HUDEP-2 (cell line): ENCODE measurements at regions not wholly inside any gene's neighbourhood (a gene's known extent, or its start where the extent isn't known, plus 50 kb on each side); places are given as distances from the start of the nearest gene placed in this dataset.

ENCODE experiments used
- DNase-seq, 76 experiments: peaks; one replicate each; lab custom pipeline; 2025; ENCODE audit not compliant: unreplicated experiment in 76 of 76; lab: John Stamatoyannopoulos, UW

GRCh38 chr9:32698706-32699277, 63.3 kb upstream of the TAF1L start:
- DNase-seq, result no peak

- no peak for DNase-seq
These were observed 66.0 kb upstream of the TAF1L start for GRCh38 chr9:32701321-32702022.

DNA sequence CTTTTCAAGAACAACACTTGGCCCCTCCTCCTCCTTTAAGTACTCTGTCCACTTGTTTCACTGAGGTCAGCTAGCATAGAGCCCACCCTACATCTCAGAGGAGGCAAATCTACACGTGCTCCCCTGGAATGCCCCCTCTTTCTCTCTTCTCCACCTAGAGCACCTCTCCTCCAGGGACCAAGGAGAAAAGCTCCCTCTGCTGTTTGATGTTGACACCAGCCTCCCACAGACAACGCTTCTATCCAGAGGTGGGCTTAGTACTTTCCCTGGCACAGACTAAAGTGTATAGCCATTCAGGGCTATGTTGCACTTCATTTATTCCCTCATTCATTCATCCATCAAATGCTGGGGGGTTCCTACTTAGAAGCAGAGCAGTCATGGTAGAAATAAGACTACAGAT, 68.2 kb upstream of the TAF1L start:
- no peak for DNase-seq

- DNase-seq, result peak in 1 of 76 experiments; percentile 3
These were observed 68.9 kb upstream of the TAF1L start for GRCh38 chr9:32704343-32704742.

DNA sequence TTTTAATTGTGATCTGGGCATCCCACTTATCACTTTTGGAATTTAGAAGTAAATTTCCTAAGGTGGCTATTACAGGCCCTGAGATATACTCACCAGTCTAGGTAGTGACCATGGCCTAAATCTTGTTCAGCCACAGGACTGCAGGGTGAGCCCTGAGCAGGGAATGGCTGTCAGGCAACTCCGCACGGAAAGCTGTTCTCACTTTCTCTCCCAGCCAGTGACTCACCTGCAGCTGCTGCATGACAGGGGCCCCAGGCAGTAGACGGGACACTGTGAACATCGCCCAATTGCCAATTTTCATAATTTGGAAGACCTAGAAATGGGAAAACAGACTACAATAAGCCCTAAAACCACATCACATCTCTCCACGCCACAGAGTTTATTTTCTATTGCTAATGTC, 69.6 kb upstream of the TAF1L start:
- DNase-seq, result no peak

- DNase-seq, result peak in 48 of 76 experiments; percentile 1 to 68 (median 22)
These were observed 70.7 kb upstream of the TAF1L start for GRCh38 chr9:32706004-32706724.

DNA sequence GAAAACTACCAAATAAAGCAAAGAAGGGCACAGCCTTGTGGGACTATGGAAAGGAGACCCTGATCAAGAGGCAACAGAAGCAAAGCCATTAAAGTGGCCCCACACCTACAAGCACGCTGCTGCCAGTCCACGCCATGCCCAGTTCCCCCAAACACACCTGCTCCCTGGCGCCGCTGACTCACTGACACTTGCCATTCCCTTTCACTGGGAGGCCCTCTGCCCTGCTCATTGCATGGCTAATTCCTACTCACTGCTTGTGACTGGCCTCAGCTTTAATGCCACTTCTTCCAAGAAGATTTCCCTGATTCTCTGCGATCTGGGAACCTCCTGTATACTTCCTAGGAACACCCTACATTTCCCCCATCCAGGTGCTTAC, 71.2 kb upstream of the TAF1L start:
- DNase-seq, result no peak

- DNase-seq, result no peak
These were observed 71.9 kb upstream of the TAF1L start for GRCh38 chr9:32707326-32707725.

DNA sequence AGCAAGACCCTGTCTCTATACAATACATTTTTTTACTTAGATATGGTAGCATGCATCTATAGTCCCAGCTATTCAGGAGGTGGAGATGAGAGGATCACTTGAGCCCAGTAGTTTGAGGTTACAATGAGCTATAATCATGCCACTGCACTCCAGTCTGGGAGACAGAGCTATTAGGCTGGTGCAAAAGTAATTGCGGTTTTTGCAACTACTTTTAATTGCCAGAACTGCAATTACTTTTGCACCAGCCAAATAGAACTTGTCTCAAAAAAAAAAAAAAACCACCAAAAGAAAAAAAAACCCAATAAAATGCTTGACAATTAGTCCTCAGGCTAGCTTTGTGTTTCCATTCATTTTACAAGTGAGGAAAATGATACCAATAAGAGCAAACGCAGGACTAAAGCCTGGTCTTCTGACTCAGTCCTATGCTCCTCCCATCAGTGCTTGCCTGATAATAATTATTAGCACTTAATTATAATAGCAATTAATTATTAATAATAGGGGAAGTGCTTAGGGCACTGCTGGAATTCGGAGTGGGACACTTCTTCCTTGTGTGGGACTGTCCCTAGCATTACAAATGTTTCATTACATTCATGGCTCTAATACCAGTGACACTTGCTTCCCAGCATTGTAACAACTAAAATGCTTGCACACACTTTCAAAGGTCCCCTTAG, 73.1 kb upstream of the TAF1L start:
- DNase-seq, result no peak

GRCh38 chr9:32709871-32710270, 73.5 kb upstream of the TMEM215 start:
- no peak for DNase-seq

- DNase-seq, result no peak
These were observed 66.9 kb upstream of the TMEM215 start for GRCh38 chr9:32716425-32716824.

- DNase-seq, result no peak
These were observed 66.3 kb upstream of the TMEM215 start for GRCh38 chr9:32716955-32717543.

DNA sequence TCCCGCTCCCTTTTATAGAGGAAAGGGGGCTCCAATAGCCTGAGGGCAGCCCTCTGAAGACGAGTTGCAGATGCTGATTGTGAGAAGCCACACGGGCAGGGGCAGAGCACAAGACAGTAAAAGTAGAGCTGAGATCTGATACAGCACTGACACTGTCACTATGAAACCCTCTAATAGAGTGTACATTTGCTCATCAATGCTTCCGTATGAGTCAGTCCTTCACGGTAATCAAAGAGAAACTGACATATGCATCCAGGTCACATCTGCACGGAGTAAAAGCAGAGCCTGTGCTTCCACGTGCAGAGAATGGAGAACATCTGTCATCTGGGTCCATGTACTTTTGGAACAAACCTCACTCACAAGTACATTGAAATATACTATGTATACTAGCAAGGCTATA, 60.6 kb upstream of the TMEM215 start:
- DNase-seq, result no peak

GRCh38 chr9:32723789-32724325, 59.5 kb upstream of the TMEM215 start:
- no peak for DNase-seq

GRCh38 chr9:32725066-32725860, 58.1 kb upstream of the TMEM215 start:
- DNase-seq, result no peak

DNA sequence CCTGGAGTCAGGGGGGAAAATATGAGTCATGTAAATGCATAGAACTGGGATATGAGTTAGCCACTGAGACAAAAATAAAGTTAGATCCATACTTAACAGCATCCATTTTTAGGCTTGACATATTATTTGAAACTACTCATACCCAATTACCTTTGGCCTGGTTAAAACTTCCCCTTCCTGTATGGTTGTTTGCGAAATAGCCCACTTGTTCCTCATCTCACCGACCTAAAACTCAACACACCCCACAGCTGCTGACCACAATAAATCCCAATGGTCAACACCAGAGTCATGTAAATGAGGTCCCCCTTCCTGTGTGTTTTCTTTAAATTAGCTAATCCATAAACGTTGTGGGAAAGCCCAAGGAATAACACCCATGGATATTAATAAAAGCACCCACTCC, 55.2 kb upstream of the TMEM215 start:
- DNase-seq, result no peak
